HG03175 (cell line): ENCODE measurements at regions not wholly inside any gene's neighbourhood (a gene's known extent, or its start where the extent isn't known, plus 50 kb on each side); places are given as distances from the start of the nearest gene placed in this dataset.
"Not testable (repeated sequence)": the region's sequence is repeated elsewhere in the genome, so short reads cannot be mapped to it uniquely, and the experiment has no call there.

Experiments used
- ATAC-seq: cut with Tn5 transposase; IDR thresholded peaks from one replicate; pipeline ENCODE4 v1.9.1; 2021; ENCODE audit warnings: mild to moderate bottlenecking, moderate library complexity; ENCODE audit not compliant: unreplicated experiment

DNA sequence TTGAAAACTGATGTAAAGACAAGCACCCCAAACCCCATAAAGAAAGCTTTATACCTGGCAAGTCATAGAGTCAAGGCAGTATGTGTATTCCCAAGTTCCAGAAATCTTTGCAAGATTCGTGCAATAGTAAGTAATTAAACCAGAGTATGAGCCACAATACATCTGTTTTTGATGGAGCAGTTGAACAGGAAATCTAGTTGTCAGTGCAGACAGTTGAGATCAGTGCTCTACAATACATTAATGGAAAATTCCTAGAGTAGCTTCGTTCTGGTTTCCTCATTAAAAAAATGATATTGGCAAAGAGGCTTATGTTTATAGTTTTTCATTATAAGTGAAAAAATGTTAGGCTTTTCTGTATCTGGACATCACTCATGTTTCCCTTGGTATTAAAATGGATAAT, 575.3 kb downstream of the TRIML1 start:
- no peak for ATAC-seq

DNA sequence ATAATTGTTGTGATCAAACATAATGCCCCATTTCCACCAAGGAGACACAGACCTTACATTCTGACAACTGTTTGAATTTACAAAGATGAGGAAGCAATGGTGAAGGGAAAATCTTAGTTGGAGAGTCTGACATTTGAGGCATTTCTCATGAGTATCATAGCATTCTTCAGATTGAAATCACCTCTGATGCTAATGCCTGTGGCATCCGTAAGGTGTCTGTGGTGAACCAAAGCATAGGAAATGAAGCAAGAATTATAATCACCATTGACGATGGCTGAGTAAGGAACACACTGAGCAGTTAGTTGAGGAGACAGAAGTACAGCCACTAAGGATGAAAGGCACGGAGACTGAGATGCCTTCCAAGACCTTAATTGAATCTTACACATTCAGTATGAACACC, 575.7 kb downstream of the TRIML1 start:
- no peak for ATAC-seq

DNA sequence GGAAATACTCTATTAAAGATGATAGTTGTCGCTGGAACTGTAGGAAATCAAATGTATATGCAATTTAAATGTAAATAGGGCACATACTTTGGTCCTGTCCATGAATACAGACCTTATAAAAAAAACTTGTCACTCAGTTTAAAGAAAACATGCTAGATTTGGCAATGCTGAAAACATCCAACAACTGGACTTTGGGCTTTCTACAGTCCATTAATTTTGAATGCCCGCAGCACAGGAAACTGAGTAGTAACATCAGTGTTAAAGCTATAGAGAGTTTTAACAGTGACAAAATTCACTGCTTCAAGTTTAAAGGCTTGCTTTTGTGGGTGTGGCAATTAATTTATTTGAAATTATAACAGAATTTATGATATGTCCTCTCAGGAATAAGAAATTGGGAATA, 578.4 kb downstream of the TRIML1 start:
- ATAC-seq, result no peak

DNA sequence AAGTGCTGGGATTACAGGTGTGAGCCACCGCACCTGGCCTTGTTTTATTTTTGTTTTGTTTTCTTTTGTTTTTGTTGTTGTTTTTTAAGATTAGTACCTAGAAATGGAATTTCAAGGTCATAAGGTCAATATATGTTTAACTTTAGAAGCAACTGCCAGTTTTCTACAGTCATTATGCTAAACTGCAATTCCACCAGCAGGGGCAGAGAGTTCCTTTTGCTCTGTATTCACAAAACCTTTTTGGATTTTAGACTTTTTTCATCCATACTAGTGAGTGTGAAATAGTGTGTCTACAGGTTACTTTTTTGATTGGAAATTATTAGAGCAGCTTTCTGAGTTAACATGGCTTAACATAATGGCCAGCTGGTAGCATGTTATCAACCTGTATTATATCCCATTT, 580.6 kb downstream of the TRIML1 start:
- no peak for ATAC-seq

DNA sequence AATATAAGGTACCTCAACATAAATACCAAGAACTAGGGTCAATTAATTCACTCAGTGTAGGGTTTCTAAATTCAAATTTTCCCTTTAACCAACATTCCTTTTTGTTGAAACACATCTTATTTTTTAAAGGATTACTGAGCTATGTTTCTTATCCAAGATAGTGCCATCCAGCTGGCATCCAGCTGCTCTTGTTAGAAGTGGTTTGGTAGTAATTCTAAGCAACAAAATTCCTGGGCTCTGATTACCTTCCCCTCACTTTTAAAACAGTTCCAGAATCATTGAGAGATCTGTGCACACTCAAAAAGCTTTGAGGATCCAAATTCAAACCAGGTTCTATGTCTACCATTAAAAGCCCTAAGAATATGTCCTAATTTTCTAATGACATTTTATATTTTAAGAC, 583.7 kb downstream of the TRIML1 start:
- ATAC-seq, result no peak

DNA sequence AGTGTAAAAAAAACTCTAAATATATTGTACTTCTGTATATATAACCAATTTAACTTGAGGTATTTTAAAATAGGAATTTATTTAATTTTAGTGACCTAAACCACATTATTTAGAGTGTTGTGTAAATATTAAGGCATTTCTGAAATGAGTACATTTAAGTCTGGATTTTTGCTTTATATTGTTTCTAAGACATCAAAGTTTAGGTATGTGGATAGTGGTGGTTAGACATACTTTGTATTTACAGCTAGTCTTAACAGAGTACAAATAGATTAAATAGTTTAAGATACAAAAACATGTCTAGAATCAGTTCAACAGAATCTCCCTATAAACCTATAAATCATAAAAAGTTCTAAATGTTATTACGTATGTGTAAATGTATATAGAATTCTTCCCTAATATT, 588.5 kb downstream of the TRIML1 start:
- ATAC-seq, result no peak

DNA sequence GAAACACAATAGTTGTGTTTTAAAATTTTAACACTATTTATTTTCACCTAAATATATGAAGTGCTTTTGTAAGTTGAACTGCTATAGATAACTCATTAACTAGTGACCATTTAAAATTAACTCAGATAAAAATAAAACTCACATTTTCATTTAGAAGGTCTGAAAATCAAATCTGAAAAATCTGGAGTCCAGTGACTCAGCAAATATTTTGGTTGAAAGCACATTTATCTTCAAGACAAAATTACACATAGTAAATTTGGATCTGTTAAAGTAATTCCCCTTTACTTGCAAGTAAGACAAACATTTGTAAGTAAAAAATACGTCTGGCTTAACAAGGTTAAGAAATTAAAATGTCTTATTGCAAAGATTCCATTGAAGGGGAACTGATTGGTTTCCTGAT, 589.1 kb downstream of the TRIML1 start:
- ATAC-seq, result no peak

DNA sequence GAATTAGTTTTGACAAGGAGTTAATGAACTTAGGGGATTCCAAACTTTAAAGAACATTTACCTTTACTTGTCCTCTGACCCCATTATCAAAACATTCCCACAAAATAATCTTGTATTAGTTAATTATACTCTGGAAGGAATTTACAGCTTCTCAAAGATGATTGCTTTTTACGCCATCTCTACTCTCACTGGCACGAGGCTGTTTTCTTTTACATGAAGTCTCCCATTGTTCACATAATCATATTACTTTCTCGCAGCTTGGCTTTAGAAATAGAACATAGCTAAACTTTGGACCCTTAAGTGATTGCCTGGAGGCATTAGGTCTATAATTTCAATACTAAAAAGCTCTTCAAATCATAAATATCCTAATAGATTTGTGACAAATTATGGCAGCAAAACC, 592.9 kb downstream of the TRIML1 start:
- ATAC-seq, result no peak

DNA sequence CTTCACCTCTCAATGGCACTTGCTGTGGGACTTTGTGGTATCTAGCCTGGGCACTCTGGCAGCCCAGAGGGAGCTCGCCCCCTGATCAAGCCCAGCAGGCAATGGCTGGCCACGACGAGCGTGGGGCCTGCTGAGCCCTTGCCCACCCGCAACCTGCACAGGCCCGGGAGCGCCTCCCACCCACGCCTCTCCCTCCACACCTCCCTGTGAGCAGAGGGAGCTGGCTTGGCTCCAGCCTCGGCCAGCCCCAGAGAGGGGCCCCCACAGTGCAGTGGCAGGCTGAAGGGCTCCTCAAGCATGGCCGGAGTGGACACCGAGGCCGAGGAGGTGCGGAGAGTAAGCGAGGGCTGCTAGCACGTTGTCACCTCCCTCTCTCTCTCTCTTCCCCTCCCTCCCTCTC, 595.8 kb downstream of the TRIML1 start:
- ATAC-seq, result no peak

DNA sequence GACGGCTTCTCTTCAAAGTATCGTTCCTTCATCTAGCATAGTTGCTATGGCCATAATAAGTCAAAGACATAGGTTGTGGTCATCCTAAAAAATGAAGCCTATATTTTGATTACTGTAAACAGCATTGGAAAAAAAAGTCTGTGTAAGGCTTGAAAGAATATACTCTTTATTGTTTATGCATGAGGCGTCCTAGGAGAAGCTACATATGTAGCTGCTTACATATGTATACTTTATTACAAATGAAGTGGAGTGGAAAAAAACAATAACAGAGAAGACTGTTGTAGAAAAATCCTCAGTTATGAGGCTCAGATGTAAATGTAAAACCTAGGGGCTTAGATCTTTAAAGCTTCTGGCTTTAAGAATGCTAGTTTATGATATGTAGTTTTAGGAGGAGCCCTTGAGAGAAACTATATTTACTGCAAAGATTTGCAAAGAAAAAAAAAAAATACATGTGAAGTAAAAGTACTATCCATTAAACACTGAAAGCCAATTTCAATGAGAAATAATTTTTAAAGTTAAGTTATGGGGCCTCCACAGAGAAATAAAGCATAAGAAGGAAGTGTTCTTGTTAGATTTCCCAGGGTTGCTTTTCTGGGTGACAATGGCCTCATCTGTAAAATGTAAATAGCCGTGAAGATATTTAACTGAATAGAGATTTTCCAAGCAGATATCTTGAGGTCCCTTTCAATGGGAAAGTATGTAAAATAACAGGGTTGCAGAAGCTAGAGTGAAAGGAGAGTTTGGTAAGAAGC, 598.2 kb downstream of the TRIML1 start:
- ATAC-seq, result no peak

DNA sequence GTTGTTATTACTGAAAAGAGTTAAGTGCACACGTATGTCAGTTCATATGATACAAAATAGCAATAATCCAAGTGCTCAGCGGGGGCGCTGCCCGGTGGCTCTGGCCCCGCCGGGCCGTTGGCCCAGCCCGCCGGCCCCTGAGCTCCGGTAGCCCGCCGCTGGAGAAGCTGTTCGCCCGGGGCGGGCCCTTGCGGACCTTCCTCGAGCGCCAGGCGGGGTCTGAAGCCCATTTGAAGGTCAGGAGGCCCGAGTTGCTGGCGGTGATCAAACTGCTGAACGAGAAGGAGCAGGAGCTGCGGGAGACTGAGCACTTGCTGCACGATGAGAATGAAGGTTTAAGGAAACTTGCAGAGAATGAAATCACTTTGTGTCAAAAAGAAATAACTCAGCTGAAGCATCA, 599.0 kb downstream of the TRIML1 start:
- ATAC-seq, result peak; percentile 50

DNA sequence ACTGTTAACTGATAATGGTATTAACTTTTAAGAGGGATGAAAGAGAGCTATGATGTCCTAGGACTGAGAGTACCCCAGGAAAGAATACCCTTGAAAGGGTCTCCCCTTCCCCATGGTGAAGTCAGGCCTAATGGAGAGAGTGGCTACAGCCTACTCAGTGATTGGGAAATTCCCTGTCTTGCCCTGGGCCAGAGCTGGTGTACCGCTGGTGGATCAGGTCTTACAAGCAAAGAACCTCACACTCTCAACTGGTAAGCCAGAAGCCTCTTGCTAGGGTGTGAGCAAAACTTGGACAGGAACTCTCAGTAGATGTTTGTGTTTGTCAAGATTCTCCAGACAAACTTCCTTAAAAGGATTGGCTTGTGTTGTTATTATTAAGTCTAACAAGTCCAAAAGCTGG, 600.9 kb downstream of the TRIML1 start:
- ATAC-seq, result not testable (repeated sequence)

DNA sequence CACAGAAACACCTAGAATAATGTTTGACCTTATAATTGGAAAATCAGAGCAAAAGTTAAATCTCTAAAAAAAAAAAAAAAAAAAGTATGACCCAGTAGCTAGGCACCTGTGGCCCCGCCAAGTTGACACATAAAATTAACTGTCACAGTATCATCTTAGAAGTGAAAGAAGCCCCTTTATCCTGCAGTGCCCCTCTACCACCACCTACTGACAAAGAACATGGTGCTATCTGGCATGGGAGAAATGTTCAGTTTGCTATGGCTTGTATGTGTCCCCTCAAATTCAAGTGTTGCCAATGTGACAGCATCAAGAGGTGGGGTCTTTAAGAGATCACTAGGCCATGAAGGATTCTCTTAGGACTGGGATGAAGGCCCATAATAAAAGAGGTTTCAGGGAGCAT, 601.5 kb downstream of the TRIML1 start:
- ATAC-seq, result not testable (repeated sequence)

DNA sequence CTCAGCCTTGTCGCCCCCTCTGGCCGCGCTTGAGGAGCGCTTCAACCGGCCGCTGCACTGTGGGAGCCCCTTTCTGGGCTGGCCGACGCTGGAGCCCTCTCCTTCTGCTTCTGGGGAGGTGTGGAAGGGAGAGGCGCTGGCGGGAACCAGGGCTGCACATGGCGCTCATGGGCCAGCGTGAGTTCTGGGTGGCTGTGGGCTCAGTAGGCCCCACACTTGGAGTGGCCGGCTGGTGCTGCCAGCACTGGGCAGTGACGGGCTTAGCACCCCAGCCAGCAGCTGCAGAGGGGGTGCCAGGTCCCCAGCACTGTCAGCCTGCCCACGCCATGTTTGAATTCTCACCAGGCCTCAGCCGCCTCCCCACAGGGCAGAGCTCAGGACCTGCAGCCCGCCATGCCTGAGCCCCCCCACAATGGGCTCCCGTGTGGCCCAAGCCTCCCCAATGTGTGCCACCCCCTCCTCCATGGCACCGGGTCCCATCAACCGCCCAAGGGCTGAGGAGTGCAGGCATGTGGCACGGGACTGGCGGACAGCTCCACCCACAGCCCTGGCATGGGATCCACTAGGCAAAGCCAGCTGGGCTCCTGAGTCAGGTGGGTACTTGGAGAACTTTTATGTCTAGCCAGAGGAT, 615.2 kb downstream of the TRIML1 start:
- no peak for ATAC-seq

DNA sequence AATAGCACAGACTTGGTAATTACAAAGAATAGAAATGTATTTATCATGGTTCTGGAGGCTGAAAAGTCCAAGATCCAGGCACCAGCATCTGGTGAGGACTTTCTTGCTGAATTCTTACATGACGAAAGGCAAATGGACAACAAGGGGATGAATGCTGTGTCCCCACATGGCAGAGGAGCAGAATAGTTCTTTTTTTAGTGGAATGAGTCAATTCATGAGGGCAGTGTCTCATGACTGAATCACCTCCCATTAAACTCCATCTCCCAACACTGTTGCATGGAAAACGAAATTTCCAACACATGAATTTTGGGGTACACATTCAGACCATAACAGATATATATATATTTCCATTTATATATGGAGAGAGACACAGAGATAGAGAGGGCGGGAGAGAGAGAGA, 628.3 kb downstream of the TRIML1 start:
- ATAC-seq, result no peak

DNA sequence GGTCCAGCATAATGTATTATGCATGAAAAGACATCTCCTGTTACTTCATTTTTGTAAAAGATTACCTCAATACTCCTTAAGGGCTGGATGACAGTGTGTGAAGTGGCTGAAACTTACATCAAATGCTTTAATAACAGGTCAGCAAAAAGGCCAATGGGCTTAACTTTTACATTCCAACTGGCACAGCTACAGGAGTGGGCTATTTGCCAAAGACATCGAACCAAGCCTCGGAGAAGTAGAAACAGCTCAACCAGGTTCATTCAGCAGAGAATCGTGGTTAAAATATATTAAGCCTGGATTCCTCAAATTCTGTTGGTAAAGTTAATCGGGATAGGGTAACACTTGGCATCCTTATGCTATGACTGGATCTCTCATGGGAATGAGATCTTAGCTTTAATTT, 639.7 kb downstream of the TRIML1 start:
- ATAC-seq, result no peak

DNA sequence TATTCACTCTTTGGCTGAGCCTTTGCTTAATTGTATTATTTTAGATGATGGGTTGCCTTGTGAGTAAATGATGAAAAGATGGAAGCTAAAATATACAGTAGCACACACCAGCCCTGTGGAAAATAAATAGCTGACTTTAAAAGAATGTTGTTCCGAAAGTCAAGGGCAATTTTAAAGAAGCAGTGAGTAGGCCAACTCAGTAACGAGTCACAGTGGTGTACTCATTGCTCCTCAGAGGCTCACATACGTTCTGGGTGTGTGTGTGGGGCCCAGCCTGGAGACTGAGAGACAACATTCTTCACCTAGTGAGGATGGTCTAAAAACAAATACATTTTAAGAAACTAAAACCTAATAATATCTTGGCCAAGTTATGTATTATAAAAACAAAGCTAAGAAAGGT, 640.3 kb downstream of the TRIML1 start:
- ATAC-seq, result no peak

DNA sequence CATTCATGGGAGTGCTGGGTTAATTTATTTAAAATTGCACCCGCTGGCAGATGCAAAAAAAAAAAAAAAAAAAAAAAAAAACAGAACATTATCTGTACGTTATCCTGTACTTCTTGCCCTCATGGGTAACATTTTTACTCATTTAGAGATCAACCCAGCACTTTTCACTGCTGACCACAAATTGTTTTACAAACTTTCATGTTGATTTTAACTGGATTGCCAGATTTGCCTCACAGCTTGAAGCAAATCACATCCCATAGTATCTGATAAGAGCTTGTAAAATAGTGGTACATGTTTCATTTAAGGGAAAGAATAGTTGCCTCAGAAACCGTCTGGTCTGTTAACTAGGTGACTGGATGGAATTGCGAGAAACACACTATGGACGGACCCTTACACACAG, 640.8 kb downstream of the TRIML1 start:
- ATAC-seq, result no peak

DNA sequence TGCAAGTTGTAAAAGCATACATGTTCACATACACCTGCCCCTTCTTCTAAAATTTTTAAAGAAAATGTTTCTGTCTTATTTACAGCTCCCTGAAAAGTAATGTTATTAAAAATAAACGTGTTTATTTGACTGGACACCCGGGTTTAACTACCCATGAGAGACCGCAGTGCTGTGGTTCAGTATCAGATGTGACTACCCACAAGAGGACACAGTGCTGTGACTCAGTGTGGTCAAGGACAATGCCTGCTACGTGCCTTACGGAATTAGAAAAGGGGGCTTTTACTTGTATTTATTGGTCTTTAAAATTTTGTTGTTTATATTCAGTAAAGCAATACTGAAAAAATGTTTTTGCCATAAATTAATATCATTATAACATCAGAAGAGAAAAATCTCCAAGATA, 641.4 kb downstream of the TRIML1 start:
- no peak for ATAC-seq

DNA sequence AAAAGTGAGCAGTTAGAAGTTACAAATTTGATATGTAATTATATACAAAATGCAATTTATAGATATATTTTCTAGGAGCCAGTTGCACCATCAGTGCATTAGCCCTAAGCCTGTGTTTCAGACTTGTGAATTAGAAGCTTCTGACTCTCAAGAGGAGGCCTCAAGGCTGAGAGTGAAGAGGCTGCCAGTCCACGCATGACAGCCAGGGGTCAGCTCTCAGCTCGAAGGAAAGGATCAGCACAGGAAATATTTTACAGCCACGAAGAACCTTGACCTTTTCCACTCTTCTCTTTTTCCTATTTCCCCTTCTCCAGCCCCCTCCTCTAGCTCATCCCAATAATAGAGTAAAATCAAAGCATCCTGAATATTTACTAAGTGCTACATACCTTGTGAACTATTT, 642.4 kb downstream of the TRIML1 start:
- no peak for ATAC-seq

DNA sequence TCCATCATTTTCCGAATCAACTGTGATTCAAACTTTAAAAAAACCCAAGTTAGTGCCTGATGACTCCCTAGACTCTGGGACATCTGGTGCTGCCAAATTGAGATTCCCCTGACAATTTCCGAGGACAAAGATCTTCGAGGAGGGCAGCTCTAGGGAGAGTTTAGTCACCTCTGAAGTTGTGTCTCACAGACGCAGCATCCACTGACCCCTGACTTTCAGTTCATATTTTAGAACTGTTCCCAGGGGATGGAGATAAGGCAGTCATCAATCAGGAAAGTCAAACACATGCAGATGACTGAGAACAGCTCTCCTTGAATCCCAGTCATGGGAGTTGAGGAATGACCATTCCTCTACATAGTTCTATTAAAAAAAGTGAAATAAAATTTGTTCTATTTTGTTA, 643.9 kb downstream of the TRIML1 start:
- ATAC-seq, result no peak

DNA sequence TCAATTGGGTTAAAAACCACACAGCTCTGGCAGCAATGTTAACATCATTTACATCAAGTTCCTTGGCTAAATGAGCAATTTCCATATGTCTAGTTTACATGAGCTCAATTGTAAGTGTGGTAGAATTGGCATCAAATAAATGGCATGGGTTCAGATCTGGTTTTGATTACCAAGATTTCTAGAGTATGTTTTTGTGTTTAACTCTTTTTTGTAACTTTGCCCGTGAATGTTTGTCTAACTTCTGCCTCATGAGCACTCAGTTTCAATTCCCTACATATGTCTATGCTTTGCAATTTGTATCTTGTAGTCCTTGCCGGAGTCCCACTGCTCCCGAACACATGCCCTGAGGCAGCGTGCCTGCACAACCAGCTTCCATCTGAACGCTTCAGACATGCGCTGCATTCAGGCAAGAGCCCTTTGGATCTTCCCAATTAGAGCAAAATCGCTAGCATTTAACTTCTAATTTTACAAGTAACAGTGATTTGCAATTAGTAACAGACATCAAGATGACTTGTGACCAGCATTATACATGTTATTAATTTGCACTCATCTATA, 644.4 kb downstream of the TRIML1 start:
- ATAC-seq, result no peak

DNA sequence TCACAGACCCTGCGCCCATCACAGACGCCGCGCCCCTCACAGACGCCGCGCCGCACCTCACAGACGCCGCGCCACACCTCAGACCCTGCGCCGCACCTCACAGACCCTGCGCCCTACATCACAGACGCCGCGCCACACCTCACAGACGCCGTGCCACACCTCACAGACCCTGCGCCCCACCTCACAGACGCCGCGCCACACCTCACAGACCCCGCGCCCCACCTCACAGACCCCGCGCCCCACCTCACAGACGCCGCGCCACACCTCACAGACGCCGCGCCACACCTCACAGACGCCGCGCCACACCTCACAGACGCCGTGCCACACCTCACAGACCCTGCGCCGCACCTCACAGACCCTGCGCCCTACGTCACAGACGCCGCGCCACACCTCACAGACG, 657.4 kb downstream of the TRIML1 start:
- not testable (repeated sequence) for ATAC-seq
